Vagina (tissue), 2 donors: ENCODE measurements at regions not wholly inside any gene's neighbourhood (a gene's known extent, or its start where the extent isn't known, plus 50 kb on each side); places are given as distances from the start of the nearest gene placed in this dataset.

Experiments
- CTCF ChIP-seq, 3 experiments: fragments of 450-650 bp in 2 of 3; fragments of 200-600 bp in 1 of 3; sonication (generic) in 1 of 3; IDR thresholded peaks; one replicate each; pipeline ENCODE4 v1.5.1; 2017 to 2019; ENCODE audit warnings: antibody characterized with exemption in 3 of 3, mild to moderate bottlenecking in 2 of 3, moderate library complexity in 2 of 3
- POLR2A ChIP-seq, 2 donors: fragments of 450-650 bp; IDR thresholded peaks; one replicate each; pipeline ENCODE4 v1.6.1; 2017; ENCODE audit warnings: antibody characterized with exemption in 2 of 2, mild to moderate bottlenecking in 2 of 2, moderate library complexity in 2 of 2
- POLR2AphosphoS5 ChIP-seq, 2 donors: sonication (generic); formaldehyde crosslinking; IDR thresholded peaks; one replicate each; pipeline ENCODE4 v1.9.0; 2017; ENCODE audit warnings: antibody characterized with exemption in 2 of 2, mild to moderate bottlenecking in 2 of 2, low read depth in 1 of 2; ENCODE audit not compliant: insufficient read depth in 1 of 2

DNA sequence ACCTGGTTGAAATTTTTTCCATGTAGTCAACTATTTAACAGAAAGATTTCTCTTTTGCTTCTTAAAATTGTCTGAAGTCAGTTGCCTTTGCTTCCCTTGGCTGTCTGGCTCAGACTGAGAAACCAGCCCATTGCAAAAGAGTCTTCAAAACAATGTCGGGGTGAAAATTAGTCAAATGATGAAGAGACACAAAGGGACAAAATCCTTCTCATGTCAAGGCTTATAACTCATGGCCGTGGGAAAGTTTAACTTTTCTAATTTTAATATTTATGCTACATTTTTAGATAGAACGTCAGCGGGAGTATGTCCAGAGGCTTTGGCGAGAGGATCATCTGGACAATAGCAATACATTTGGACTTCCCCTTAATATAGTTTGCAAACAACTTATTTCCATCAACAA, 127.2 kb downstream of the CD164 start:
- no peak for TF ChIP-seq CTCF (IDR thresholded peaks at IDR 0.05)
- no peak for TF ChIP-seq POLR2A (IDR thresholded peaks at IDR 0.05)
- TF ChIP-seq POLR2AphosphoS5 (IDR thresholded peaks at IDR 0.05; ENCODE audit: insufficient read depth in 1 of 2, low read depth in 1 of 2), result no peak
